ENCODE measurements at regions not wholly inside any gene's neighbourhood (a gene's known extent, or its start where the extent isn't known, plus 50 kb on each side); places are given as distances from the start of the nearest gene placed in this dataset.
A peak's percentile ranks its signal among the peaks of the same experiment; 100 is the strongest.
"Not testable (repeated sequence)": the region's sequence is repeated elsewhere in the genome, so short reads cannot be mapped to it uniquely, and the experiment has no call there.

DNA sequence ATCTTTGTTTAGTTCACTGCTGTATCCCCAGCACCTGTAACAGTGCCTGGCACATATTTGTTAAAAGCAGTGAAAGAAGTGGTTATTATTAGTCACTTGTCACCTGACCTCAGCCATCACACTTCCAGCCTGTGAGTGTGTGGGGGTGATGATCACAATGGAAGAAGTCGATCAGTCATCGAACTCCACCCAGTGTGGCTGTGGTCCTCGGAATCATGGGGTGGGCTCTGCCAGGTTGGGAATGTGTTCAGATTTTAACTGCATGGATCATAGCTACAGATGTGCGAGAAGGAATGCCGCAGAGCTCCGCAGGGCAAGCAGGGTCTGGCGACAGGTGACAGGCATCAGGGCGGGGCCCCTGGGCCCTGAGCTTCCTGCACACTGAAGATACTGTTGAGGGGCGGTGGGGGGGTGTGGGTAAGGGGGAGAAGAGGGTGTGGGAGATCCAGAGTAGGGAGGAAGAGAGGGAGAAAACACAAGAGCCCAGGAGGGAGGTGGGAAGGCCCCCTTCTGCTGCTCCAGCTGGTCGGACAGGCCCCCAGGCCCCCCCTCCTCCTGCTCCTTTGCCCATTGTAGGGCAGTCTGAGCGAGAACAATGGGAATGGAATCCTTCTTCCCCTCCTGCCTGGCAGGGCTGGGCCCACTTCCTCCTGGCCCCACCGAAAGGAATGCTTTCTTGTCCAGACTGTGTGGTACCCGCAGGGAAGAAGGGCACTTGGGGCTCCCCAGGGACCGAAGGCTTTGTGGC lies 89.6 kb downstream of the SPRY4 start:
- peak in 1 of 2 donors; percentile 20 for ATAC-seq (ENCODE audit: low FRiP score in 2 of 2)
- H3K36me3 ChIP-seq = no peaks in the 10 kb centered on the region
- no peaks in the 10 kb centered on the region for H3K27me3 ChIP-seq
- DNase-seq = no peak
- H3K27ac ChIP-seq = no peak overlapping the region
- TF ChIP-seq, protein P1, sequence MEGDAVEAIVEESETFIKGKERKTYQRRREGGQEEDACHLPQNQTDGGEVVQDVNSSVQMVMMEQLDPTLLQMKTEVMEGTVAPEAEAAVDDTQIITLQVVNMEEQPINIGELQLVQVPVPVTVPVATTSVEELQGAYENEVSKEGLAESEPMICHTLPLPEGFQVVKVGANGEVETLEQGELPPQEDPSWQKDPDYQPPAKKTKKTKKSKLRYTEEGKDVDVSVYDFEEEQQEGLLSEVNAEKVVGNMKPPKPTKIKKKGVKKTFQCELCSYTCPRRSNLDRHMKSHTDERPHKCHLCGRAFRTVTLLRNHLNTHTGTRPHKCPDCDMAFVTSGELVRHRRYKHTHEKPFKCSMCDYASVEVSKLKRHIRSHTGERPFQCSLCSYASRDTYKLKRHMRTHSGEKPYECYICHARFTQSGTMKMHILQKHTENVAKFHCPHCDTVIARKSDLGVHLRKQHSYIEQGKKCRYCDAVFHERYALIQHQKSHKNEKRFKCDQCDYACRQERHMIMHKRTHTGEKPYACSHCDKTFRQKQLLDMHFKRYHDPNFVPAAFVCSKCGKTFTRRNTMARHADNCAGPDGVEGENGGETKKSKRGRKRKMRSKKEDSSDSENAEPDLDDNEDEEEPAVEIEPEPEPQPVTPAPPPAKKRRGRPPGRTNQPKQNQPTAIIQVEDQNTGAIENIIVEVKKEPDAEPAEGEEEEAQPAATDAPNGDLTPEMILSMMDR (IDR thresholded peaks at IDR 0.05) = no peak
- TF ChIP-seq POLR2AphosphoS5 (IDR thresholded peaks at IDR 0.05) (no peak), EP300 (IDR thresholded peaks at IDR 0.05) (no peak), POLR2A (IDR thresholded peaks at IDR 0.05) (no peak)
- 39 to 50% methylated on average over 14 of the region's 14 CpGs for WGBS, 2 donors
- H3K4me1 ChIP-seq = peaks cover 0 to 9% (median 7%) of the 10 kb centered on the region in 4 donors
- H3K4me3 ChIP-seq = no peak overlapping the region
- H3K9me3 ChIP-seq = no peaks in the 10 kb centered on the region

DNA sequence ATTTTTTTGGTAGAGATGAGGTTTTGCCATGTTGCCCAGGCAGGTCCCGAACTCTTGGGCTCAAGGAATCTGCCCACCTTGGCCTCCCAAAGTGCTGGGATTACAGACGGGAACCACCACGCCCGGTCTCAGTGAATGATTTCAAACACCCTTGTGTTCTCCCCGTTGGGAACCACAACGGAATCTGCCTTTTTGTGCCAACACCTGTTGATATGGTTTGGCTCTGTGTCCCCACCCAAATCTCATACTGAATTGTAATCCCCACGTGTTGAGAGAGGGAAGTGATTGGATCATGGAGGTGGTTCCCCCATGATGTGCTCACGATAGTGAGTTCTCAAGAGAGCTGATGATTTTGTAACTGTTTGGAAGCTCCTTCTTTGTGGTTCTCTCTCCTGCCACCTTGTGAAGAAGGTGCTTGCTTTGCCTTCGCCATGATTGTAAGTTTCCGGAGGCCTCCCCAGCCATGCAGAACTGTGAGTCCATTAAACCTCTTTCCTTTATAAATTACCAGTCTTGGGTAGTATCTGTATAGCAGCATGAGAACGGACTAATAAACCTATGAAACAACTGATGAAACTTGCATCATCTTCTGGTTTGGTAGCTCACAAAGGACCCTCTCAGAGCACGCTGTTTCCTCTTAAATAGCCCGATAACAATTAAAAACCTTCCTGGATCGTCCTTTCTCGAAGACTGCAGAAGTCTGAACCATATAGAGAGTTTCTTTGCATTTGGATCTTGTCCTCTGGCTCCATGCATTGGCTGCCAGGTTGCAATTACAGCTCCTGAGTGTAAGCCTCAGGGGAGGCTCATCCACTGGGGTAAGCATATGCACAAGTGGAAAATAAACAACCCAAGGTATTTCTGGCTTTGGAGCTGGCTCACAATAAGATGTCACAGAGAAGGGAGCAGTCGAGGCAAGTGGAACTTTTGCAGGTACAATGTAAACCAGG lies 91.5 kb downstream of the SPRY4 start:
- 81 to 89% methylated on average over 16 of the region's 16 CpGs for WGBS, 2 donors
- H3K36me3 ChIP-seq = no peaks in the 10 kb centered on the region
- no peak for DNase-seq
- no peak overlapping the region for H3K4me3 ChIP-seq
- no peak for ATAC-seq (ENCODE audit: low FRiP score in 2 of 2)
- peaks cover 0 to 9% (median 7%) of the 10 kb centered on the region in 4 donors for H3K4me1 ChIP-seq
- no peaks in the 10 kb centered on the region for H3K9me3 ChIP-seq
- H3K27ac ChIP-seq = no peak overlapping the region
- H3K27me3 ChIP-seq = no peaks in the 10 kb centered on the region
- TF ChIP-seq, protein P1 (IDR thresholded peaks at IDR 0.05) = no peak
- TF ChIP-seq POLR2A (IDR thresholded peaks at IDR 0.05) (no peak), EP300 (IDR thresholded peaks at IDR 0.05) (no peak), POLR2AphosphoS5 (IDR thresholded peaks at IDR 0.05) (no peak)

DNA sequence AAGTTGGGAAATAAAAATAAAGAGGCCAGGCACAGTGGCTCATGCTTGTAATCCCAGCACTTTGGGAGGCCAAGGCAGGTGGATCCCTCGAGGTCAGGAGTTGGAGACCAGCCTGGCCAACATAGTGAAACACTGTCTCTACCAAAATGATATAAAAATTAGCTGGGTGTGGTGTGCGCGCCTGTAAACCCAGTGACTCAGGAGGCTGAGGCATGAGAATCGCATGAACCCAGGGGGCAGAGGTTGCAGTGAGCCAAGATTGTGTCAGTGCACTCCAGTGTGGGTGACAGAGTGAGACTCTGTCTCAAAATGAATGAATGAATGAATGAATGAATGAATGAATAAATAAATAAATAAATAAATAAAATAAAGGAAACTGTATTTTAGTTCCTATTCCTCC lies 93.9 kb downstream of the SPRY4 start:
- not testable (repeated sequence) for H3K36me3 ChIP-seq; ATAC-seq (ENCODE audit: low FRiP score in 2 of 2)
- WGBS, 2 donors = 85 to 99% methylated on average over 4 of the region's 4 CpGs

DNA sequence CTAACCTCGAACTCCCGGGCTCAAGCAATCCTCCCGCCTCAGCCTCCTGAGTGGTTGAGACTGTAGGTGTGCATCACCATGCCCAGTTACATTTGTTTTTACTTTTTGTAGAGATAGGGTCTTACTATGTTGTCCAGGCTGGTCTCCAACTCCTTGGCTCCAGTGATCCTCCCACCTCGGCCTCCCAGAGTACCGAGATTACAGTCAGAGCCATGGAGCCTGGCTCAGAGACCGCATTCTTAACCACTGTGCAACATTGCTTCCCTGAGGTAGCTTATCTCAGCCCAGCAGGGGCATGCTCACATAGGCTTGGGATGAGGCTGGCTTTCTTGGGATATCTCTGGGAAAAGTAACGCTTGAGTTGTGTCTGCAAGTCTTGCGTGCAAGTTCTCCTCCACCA lies 99.7 kb downstream of the SPRY4 start:
- TF ChIP-seq POLR2AphosphoS5 (IDR thresholded peaks at IDR 0.05) = no peak
- TF ChIP-seq, protein P1 (IDR thresholded peaks at IDR 0.05) = no peak
- no peak for TF ChIP-seq POLR2A (IDR thresholded peaks at IDR 0.05)
- no peak for TF ChIP-seq EP300 (IDR thresholded peaks at IDR 0.05)
- H3K27ac ChIP-seq = no peak overlapping the region
- peaks cover 27 to 39% (median 30%) of the 10 kb centered on the region in 4 donors for H3K4me1 ChIP-seq
- WGBS, 2 donors = 94 to 100% methylated on average over 8 of the region's 8 CpGs
- H3K4me3 ChIP-seq = no peak overlapping the region
- no peaks in the 10 kb centered on the region for H3K36me3 ChIP-seq
- DNase-seq (no peak), ATAC-seq (ENCODE audit: low FRiP score in 2 of 2) (no peak)
- H3K27me3 ChIP-seq = no peaks in the 10 kb centered on the region
- no peaks in the 10 kb centered on the region for H3K9me3 ChIP-seq

More for the DNA sequence above, 93.9 kb downstream of the SPRY4 start:
- not testable (repeated sequence) for H3K27ac ChIP-seq, DNase-seq, H3K4me3 ChIP-seq, H3K27me3 ChIP-seq, H3K4me1 ChIP-seq, H3K9me3 ChIP-seq

DNA sequence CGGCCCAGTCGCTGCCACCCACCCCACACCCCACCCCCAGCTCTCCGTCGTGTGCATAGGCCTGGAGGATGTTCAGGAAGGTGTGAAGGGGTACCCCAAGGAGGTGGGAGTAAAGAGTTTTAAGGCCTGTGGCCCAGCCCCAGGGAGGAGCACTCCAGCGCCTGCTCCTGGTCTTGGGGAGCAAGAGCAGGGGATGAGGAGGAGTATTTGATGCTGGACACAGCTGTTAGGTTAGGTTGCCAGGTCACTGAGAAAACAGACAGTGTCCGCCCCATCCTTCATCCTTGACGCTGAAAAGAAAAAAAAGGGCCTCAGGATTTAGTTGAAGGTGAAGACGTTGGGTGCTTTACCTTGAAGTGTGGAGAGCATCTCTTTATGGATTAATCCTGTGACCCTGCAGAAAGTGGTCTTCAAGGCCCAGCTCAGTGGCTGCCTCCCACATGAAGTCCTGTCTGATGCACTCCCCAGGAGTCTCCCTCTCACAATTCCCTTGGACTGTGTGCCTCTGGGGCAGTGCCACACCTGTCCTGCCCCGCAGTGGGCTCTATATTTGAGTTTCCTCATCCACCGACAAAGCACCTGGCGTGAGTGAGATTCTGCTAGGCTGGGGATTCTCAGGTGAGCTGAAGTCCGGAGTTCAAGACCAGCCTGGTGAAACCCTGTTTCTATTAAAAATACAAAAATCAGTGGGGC lies 101.8 kb downstream of the SPRY4 start:
- DNase-seq (no peak), ATAC-seq (ENCODE audit: low FRiP score in 2 of 2) (no peak)
- Histone ChIP-seq H3K27ac (peak overlapping the region in 2 of 4 donors; percentile 1 to 36), H3K4me1 (peaks cover 27 to 39% (median 30%) of the 10 kb centered on the region in 4 donors), H3K9me3 (no peaks in the 10 kb centered on the region), H3K36me3 (no peaks in the 10 kb centered on the region), H3K27me3 (no peaks in the 10 kb centered on the region), H3K4me3 (no peak overlapping the region)
- 83 to 86% methylated on average over 8 to 12 of the region's 12 CpGs for WGBS, 2 donors
- TF ChIP-seq POLR2A (IDR thresholded peaks at IDR 0.05) (no peak), EP300 (IDR thresholded peaks at IDR 0.05) (no peak), POLR2AphosphoS5 (IDR thresholded peaks at IDR 0.05) (no peak)
- TF ChIP-seq, protein P1 (IDR thresholded peaks at IDR 0.05) = no peak

All from upper lobe of left lung (tissue), 6 donors.